Glomerular endothelial cell (primary cell): ENCODE measurements at regions not wholly inside any gene's neighbourhood (a gene's known extent, or its start where the extent isn't known, plus 50 kb on each side); places are given as distances from the start of the nearest gene placed in this dataset.

ENCODE experiments used
- DNase-seq: peaks from one replicate; pipeline ENCODE4 v3.0.0-alpha.2; 2011; ENCODE audit warnings: low read depth, low spot score; ENCODE audit errors: extremely low read depth

DNA sequence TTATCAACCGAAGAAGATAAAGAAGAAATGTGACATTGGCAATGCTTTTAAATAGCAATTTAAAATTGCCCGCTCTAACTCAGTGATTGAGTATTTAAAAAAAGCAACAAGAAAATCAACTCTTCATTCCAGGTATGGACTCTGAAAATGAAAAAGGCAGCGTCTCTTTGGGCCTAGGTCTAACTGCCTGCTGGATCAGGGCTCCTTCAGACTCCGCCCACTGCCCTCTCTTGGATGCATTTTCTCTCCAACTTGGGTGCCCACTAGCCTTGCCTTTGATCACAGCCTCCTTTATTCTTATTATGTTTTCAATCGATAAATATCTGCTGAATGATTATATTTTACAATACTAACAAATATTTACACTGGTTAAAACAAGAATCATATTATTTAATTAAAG, 268.9 kb downstream of the MRPL39 start:
- DNase-seq = no peak

DNA sequence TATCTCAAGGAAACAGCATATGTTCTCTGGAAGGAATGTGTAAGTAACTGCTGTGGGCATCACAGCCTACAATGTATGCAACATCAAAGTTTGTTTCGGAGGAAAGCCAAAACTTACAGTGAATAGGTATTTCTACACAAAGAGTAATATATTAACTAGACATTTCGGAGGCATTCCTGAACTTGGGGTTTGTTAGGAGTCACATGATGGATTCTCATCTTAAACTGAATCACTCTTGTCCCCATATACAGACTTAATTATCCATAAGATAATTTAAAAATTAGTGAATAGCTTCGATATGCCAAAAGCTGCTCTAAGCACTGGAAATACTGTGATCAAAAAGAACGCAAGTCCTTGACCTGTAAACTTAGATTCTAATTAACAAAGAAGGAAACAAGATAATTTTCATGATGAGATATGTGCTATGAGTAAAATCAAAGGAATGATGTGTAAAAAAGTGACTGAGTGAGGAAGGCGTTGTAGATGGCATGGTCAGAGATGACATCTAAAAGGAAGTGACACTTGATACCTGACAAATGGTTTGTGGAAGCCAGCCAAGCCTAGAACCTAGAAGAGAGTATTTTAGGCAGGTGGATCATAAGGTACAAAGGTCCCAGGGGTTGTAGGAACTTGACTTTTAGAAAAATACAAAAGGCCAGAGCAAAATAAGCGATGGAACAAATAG, 273.1 kb downstream of the MRPL39 start:
- DNase-seq = no peak

DNA sequence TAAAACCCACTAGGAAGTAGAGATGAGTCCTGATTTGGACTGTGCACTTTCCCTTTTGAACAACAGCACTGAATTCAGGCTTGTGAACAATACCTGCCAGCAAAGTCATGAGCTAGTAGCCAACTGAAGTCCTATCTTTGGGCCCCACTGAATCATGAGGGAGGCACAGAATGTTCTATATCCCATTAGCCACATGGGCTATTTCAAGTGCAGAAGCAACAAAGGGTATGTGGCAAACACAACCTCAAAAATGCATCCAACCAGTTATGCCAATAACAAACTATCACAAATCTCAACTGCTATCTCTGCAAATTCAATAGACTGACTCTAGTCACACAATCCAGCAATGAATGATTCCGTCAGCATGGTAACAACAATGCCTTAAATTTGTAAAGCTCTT, 276.0 kb downstream of the MRPL39 start:
- no peak for DNase-seq

DNA sequence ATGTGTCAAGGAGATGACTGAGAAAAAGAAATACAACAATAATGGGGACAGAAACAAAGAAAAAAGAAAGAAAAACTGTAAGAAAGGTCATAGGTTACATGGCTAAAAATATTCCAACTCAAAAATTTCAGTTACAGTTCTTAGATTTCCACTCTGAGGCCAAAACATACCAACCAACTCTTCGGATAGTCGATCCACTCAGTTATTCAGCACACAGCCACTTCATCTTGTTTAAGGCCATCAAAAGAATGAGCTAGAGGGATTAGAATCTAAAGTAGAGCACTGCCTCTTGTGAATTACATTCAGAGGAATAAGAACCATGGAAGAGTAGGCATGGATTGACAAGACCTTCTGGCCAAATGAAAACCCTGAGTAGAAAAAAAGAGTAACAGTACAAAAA, 277.0 kb downstream of the MRPL39 start:
- no peak for DNase-seq

DNA sequence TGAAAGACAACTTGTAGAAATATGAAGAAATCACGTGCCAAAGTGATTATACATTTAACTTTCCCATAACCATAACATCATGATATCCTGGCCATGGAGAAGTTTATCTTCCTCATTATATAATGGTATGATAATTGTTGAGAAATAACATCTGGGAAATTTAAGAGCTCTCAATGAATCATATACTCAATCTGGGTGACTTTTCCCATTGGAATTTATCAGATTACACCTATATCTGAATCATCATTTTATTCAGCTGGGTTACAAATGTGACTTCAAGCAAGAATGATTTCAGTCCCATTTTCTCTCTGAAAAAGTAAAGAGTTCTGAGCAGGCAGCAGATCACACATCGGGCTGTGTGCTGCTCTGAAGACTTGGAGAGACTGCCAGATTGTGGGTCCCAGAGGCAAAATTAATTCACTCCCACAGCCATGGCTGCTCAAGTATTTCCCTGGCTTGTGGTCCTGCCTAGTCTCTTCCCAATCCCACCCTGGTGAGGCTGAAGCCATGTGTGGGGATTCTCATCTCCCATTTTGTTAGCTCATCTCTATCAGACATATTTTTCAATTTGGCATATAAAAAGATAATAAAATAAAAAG, 278.0 kb downstream of the MRPL39 start:
- no peak for DNase-seq

DNA sequence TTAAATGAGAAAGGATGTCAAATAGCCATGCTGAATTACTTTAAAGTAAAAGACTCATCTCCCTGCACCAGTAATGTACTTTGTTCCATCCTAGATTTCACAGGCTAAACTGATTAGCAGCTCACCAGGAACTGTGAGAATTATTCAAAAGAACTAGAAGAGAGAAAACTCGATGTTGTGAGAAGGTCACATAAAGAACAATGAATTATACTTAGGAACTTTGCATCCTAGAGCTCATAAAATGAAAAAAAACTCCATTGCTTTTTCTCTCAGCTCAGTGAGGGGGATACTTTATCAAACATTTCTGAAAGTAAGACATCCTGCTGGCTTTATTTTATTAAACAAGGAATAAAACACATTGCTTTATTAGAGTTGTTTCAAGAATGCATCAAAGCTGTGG, 278.5 kb downstream of the MRPL39 start:
- no peak for DNase-seq

DNA sequence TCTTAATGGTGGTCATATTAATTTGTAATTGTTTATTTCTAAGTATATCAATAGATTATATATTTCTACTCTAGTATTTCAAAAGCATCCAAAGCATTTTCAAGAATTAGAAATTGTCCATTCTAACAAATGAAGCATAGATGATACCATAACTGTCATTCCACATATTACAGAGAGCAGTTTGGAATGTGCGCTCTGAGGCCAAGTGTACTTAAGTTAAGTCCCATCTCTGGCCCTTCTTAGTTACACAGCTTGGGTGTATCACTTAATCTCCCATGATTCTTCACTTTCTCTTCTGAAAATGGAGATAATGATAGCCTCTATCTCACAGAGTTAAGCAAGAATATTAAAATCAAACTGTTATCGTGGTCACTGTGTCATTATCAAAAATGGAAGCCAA, 281.1 kb downstream of the MRPL39 start:
- DNase-seq = no peak

DNA sequence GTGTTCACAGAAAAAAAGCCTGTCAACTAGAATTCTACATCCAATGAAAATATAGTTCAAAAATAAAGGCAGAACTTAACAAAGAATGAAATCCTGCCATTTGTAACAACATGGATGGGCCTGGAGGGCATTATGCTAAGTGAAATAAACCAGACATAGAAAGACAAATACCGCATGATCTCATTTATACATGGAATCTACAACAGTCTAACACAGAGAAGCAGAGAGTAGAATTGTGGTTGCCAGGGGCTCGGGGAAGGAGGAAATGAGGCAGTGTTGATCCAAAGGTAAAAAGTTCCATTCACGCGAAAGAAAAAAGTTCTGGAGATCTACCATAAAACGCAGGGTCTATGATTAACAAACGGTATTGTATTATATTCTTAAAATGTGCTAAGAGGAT, 282.6 kb downstream of the MRPL39 start:
- no peak for DNase-seq

DNA sequence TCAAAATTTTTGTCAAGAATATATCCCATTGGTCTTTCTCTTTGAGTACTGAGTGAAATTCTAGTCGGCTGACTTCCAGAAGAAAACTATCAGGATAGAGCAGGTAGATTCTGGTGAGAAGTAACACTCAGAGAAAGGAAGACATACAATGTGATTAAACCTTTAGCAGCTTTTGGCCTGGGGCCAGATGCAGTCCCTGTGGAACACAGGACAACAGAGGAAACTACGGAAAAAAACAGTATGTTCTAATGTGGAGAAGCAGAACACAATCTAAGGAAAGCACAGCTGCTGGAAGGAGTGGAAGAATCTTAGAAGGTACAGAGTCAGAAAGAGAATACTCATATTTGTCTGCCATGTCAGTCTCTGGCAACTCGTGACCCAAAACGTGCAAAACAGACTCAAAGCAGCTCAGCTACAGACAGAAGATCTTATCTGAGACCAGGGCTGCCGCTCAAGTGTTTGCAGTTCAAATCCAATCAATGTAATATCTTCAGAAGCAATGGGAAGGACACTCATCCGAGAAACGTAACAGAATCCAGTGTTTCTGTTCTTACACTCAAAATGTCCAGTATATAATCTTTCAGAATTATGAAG, 283.8 kb downstream of the MRPL39 start:
- no peak for DNase-seq

DNA sequence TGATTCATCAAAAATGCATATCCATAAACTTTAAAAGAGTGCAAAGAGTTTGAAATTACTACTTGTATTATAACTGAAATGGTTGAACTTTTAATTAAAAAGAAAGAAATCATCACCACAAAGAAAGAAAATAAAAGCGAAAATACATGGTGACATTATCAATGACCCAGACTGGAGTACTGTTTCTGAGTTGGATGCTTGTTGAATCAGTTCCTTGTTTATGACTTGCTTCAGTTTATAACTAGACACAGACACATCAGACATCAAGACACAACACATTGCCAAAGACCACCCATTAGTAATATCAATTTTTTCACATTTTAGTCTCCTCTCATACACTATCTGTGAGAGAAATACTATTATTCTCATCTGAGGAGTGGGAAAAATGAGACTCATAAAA, 293.0 kb downstream of the MRPL39 start:
- no peak for DNase-seq

DNA sequence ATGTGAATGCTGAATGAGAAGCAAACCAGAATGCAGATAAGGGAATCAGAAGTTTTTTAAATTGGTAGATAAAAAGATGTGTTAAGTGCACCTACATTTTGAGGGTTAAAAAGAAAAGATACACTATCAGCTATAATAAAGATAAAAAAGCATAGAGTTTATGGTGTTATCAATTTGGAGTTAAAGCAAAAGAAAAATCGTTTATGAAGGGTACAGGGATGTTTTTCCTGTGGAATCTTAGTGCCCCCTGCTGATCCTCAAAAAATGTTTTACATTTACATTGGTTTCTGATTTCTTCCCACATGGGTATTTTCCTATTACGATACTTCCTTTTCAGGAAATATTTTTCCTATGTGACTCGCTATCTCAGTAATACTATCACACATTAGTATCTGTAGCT, 293.5 kb downstream of the MRPL39 start:
- no peak for DNase-seq

DNA sequence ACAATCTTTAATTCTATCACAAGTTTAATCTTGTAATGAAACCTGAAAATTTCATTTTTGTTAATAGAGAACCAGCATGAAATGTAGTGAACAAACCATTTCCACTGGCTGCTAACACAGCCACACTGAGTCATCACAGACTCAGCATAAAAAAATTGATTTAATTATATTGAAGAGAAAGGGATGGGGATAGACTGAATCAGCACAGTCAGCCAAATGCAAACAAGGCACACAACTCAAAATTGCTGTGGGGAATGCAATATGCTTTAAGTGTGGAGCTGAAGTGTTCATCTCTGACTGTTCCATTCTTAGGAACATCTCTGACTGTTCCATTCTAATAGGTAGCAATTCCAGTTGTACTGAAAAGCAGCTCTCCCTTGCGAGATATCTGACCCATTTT, 299.8 kb downstream of the MRPL39 start:
- no peak for DNase-seq

DNA sequence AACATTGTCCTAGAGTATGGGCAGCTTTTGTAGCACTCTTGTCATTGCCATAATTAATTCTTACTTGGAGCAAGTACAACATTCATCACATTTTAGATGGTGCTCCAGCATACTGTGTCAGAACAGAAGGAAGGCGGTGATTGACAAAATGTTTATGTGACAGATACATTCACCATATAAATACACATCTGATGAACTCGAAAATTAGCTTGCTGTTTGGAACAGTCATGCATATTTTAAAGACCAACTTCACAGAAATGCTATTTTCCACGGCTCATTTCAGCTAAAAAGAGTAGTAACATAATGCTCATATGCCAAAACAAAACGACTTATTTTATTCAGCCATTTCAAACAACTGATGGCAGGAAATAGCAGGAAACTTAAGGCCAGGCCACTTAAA, 302.7 kb downstream of the MRPL39 start:
- no peak for DNase-seq

DNA sequence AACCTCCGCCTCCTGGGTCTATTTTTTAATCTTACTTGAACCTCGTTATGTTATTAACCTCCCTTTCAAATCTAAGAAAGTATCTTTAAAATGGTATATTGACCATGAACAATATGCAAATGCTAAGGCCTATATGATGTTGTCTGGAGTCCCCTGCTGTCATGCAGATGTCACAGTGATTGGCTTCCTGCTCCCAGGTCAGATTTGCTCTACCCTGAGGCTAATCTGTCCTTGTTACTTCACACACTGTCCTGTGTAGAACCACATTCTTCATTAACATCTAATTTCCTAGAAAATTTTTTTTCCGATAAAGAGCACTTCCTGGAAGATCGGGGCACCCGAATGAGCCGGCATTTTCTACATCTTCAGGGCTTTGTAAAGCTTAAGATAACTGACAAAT, 306.6 kb downstream of the MRPL39 start:
- no peak for DNase-seq

DNA sequence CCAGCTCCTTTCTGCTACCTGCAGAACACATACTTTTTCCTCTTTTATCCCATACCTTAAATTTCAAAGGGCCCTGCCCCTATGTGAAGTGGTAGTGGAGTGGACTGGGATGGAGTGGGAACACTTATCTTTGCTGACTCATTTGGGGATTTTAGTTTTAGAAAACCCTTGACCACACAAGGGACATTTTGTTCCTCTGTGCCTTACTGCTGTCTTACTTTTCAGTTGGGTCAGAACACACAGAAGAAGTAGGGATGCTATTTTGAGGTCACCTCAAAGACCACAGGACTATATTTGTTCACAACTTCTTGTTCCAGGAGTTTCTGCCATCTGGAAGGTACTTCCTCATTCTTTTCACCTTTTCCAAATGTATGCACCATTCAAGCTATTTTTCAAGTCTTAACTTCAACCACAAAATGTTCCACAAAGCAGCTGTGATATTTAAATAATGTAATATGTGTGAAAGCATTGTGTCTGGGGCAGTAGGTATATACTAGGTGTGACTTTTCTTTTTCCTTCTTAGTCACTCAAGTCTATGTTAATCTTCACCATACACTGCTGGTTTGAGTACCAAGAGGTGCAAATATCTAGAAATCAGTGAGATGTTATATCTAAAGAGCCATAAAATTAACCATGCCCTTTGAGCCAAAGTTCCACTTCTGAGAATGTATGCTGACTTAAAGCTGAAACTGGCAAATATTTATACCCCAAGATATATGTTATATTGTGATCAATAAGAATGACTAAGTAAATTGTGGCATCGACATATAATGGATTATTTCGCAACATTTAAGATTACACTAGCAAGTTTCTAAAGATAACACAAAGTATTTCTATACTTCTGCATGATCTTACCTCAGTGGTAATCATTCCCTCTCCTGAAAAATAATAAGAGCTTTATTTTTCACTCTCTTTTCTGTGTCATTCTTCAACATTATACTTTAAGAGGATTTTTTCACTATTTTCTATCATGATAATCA, 308.5 kb downstream of the MRPL39 start:
- no peak for DNase-seq

DNA sequence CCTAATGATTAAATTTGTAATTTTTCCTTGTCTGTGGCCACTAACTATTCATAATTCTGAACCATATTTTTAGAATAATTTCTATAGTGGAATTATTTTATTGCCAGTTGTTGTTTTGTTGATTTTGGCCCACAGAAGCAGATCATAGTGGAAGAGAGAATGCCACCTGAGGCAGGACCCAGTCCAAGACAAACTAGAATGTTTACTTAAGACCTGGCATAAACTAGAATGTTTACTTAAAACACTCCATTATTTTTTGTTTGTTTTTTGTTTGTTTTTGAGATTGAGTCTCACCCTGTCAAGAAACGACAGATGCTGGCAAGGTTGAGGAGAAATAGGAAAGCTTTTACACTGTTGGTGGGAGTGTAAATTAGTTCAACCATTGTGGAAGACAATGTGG, 310.2 kb downstream of the MRPL39 start:
- no peak for DNase-seq

DNA sequence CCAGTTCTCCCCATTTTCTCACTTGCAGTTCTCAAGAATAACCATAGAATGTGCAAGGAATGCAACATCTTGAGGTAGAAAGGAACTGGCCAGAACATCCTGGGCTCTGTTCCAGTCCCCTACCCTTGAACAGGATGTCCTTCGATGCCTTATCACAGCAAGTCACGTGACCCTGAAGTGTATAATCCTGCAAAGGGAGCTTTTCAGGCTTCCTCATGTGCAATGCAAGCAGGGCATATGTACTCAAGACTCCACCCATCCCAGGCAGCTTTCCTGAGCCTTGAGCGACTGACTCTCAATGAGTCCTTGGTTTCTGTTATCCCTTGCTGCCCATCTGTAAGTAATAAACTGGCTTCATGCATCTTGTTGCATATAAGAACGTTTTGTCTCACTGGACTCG, 311.0 kb downstream of the MRPL39 start:
- DNase-seq = no peak

DNA sequence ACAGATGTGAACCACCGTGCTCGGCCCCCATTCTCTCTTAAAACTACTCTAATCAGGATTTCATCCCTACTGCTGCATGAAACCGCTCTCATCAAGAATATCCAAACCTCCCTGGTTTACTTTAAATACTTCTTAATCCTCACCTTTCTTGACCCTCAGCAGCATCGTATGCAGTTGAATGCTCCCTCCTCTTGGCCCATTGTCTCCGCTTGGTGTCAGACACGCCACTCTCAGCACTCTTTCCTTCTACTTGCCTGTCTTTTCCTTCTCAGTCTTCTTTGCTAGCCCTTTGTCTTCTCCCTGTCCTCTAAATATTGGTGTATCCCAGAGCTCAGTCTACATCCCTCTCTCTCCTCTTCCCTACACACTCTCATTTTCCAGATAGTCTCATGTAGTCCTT, 314.9 kb downstream of the MRPL39 start:
- no peak for DNase-seq

DNA sequence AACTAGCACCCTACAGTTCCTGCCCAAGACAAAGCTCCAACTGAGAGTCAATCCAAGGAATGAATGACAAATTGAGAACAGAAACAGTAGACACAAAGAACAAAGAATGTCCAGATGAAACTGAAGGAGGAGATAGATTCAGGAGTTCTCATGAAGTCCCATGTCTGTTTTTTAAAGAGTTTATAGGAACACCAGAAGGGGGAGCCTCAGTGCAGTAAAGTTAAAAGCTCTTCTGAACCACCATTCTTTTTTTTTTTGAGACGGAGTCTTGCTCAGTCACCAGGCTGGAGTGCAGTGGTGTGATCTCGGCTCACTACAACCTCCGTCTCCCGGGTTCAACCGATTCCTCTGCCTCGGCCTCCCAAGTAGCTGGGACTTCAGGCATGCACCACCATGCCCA, 323.6 kb downstream of the MRPL39 start:
- no peak for DNase-seq

DNA sequence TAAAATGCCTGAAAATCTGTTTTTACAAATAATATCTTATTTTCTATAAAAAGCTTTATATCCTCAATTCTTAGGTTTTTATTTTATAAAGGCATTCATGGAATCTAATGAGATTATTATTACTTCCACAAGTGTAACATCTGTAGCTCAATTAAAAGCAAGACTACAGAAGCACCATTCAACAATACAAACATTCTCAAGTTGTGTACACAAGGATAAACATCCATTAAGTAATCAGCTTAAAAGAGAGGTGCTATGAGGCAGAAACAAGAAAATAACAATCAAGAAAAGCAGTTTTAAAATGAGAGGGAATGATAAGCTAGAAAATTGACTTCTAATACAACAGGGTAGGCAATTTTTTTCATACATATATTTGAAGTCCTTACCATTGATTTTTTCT, 326.1 kb downstream of the MRPL39 start:
- DNase-seq = no peak

DNA sequence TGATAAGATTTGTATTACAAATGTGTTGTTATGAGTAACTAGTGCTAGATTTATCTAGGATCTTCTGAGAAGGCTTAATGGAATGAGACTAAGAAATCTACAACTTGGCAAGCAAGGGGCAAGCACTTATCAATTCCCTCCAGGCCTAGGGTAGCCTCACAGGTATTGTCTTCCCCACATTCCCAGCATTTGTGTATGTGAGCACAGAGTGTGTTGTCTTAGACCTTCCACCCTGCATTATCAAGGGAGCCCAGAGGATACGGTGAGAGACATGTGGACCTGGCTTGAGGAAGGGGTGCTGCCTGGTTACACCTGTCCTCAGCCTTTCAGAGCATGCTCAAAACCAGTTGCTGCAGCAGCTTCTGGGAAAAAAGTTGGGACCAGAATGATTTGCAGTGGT, 327.2 kb downstream of the MRPL39 start:
- DNase-seq = no peak
